ENCODE measurements at regions not wholly inside any gene's neighbourhood (a gene's known extent, or its start where the extent isn't known, plus 50 kb on each side); places are given as distances from the start of the nearest gene placed in this dataset.

DNA sequence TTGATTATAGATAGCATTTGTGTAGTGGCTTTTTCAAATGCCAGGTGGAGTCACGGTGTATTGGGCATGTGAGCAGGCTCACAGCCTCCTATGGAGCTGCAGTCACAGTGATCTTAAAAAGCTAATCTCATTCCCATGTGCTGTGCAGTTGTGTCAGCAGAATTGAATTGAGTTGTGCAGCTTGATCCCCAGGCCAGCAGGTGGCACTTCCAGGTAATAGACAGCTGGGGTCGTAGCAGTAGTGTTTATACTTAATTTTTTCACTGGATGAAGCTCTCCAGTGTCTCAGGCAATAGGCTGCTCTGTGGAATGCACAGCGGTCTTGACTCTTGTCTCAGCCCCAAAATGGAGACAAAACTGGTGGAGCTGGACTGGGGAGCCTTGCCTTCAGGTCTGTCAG, 1028.1 kb downstream of the SH3BGRL start:
- TF ChIP-seq FOXM1 (IDR thresholded peaks at IDR 0.05; ENCODE audit: borderline replicate concordance, low read depth) = no peak
- TF ChIP-seq CEBPB (IDR thresholded peaks at IDR 0.05) = no peak
- TF ChIP-seq, protein P1, sequence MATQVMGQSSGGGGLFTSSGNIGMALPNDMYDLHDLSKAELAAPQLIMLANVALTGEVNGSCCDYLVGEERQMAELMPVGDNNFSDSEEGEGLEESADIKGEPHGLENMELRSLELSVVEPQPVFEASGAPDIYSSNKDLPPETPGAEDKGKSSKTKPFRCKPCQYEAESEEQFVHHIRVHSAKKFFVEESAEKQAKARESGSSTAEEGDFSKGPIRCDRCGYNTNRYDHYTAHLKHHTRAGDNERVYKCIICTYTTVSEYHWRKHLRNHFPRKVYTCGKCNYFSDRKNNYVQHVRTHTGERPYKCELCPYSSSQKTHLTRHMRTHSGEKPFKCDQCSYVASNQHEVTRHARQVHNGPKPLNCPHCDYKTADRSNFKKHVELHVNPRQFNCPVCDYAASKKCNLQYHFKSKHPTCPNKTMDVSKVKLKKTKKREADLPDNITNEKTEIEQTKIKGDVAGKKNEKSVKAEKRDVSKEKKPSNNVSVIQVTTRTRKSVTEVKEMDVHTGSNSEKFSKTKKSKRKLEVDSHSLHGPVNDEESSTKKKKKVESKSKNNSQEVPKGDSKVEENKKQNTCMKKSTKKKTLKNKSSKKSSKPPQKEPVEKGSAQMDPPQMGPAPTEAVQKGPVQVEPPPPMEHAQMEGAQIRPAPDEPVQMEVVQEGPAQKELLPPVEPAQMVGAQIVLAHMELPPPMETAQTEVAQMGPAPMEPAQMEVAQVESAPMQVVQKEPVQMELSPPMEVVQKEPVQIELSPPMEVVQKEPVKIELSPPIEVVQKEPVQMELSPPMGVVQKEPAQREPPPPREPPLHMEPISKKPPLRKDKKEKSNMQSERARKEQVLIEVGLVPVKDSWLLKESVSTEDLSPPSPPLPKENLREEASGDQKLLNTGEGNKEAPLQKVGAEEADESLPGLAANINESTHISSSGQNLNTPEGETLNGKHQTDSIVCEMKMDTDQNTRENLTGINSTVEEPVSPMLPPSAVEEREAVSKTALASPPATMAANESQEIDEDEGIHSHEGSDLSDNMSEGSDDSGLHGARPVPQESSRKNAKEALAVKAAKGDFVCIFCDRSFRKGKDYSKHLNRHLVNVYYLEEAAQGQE (IDR thresholded peaks at IDR 0.05; ENCODE audit: low read depth) = no peak
- TF ChIP-seq EP300 (IDR thresholded peaks at IDR 0.05; ENCODE audit: borderline replicate concordance) = no peak
- TF ChIP-seq, protein P2, sequence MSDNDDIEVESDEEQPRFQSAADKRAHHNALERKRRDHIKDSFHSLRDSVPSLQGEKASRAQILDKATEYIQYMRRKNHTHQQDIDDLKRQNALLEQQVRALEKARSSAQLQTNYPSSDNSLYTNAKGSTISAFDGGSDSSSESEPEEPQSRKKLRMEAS (IDR thresholded peaks at IDR 0.05) = no peak
- no peak for TF ChIP-seq ZBTB7A (IDR thresholded peaks at IDR 0.05; ENCODE audit: low read depth)
- no peak for TF ChIP-seq YY1 (IDR thresholded peaks at IDR 0.05; ENCODE audit: low read depth)
- no peak for TF ChIP-seq NFIC (IDR thresholded peaks at IDR 0.05)
- TF ChIP-seq TCF12 (IDR thresholded peaks at IDR 0.05; ENCODE audit: low read depth) = no peak
- TF ChIP-seq CREB1 (IDR thresholded peaks at IDR 0.05; ENCODE audit: low read depth) = no peak

All from Ishikawa (cell line).